Right ventricle myocardium superior (tissue), 1 donor: ENCODE measurements at regions not wholly inside any gene's neighbourhood (a gene's known extent, or its start where the extent isn't known, plus 50 kb on each side); places are given as distances from the start of the nearest gene placed in this dataset.

Experiments
- ATAC-seq: fragments of 200-7000 bp; cut with Tn5 transposase; one replicate; pipeline ENCODE4 v1.9.1; 2020; ENCODE audit warnings: mild to moderate bottlenecking; ENCODE audit not compliant: poor library complexity
- DNase-seq: peaks from one replicate; pipeline ENCODE4 v3.0.0-alpha.2; 2020
- intact Hi-C: fragments of 100-400 bp; cut with DNase I; formaldehyde crosslinking; loops from one replicate; pipeline ENCODE4 v1.11.2; 2022
- donor health status: DM: no; HTN: yes; CAD: no; lungs with severe emphysema.

DNA sequence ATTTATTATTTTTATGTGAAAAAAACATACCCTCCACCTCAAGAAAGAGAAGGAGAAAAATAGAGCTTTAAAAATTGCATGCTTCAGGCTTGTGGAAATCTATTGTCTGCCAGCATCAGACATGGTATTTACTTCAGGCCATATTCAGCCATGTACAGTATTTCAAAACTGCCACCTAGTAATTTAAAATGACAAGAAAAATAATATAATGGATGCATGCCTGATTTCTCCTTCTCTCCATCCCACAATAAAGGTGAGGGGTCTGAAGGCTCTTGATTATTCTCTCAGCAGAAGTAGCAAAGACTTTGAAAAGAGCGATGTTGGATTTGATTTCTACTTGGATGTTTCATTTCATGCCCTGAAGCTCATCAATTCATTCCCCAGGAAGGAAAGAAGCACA is 250.7 kb downstream of the TBC1D4 start:
- ATAC-seq (no peak), DNase-seq (no peak)
- intact Hi-C loops: no loop called here

DNA sequence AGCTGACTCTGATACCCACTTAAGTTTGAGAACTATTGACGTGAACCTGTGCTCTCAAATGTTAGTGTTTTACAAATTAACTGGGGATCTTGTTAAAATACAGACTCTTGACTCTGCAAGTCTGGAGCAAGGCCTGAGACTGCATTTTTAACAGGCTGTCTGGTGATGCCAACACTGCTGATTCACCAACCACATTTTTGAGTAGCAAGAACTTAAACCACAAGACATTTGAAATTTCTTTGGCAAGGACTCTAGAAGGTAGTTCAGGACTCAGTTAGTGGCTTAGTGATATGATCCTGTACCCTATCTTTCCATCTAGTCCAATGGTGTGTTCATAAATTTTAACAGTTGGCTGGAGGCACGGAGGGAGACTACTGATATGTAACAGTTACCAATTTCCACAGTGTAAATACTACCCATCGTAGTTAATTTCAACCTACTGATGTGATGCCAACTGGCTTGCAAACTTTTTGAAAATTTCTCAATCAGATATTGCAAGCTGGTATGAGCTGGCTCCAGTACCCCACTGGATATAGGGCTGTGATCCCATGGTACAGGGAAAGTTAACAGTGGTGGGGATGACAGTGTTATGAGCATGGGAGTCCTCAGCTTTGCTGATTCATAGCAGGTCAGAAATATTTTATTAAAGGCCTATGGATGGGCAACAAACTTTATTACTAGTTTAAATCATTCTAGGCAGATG is 255.1 kb downstream of the TBC1D4 start:
- no peak for DNase-seq
- intact Hi-C loops: no loop called here
- ATAC-seq: no peak

DNA sequence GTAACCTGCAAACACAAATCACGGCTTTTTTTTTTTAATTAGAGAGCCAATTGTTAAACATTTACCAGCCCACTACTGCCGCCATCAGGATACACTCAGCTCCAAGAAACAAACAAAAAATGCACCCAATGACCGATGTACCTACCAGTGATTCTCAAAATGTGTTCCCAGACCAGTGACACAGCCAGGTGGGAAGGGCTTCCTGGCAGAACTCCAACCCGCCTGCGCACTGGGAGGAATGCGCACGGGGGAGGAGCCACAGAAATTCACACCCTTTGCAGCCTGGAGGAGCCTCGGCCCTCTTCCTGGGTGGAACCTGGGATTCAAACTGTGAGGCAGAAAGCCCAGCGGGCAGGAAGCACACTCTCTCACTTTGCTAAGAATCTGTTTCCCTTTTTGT is 255.9 kb downstream of the TBC1D4 start:
- ATAC-seq: no peak
- intact Hi-C loops: no loop called here
- no peak for DNase-seq

DNA sequence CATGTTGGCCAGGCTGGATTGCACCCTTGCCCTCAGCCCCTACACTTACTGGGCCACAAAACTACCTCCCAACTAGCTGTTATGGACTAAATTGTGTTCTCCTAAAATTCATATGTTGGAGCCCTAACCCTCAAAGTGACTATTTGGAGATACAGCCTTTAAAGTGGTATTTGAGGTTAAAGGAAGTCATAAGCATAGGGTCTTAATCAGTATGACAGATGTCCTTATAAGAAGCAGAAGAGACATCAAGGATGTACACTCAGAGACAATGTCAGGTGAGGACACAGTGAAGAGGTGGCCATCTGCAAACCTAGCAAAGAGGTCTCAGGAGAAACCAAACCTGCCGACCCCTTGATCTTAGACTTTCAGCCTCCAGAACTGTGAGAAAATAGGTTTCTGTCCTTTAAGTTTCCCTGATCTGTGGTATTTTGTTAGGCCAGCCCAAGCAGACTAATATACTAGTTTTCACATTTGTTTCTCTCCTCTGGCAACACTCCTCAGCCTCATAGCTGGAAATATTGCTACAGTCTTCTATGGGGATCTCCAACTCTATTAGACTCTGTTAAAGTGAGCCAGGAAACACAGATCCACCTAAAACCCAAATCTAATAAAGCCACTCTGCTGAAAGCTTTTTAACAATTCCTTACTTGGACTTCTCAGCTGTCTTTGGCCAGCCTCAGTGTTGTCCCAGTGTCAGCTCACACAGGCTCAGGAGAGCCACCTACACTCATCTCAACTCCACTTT is 256.5 kb downstream of the TBC1D4 start:
- ATAC-seq (no peak), DNase-seq (no peak)
- intact Hi-C loops: no loop called here

DNA sequence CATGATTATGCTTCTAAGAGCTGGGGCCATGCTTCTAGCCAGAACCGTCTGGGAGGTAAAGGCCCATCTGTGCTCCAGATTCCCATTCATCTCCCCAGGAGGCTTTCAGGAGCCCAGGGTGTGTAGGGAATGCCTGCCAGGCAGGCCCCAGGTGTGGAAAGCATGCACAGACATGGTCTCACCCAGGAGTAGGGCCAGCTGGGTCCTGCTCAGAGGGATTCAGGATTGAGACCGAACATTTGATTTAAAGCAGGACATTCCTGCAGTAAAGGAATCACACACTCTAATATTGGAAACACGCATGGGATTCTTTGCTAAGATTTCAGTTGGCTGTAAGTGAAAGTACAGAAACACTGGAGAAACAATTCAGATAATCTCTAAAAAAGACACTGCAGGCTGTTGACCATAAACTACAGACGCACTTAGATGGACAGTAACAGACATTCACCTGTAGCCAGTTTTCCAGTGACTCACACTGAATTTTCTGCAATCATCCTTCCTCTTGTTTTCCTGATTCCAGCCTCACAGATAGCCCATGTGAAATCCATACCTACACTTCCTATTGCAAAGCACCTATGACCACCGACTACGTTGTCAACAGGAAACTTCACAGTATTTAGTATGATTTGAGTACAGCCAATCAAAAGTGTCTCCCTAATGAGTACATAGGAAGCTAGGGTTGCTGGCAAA is 257.8 kb downstream of the TBC1D4 start:
- no peak for ATAC-seq
- intact Hi-C loops: no loop called here
- DNase-seq: no peak

DNA sequence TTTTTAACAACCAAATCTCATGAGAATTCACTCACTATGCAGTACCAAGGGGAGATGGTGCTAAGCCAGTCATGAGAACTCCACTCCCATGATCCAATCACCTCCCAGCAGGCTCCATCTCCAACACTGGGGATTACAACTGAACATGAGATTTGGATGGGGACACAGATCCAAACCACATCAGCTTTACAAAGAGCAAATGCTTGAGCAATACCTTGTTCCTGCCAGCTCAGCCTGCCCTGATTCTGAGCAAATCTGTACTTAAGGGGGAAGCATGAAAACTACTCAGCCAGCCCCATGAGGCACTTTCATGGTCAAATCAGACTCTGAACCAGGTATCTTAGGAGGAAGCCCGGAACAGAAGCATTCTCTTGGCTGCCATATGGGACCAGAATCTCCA is 259.9 kb downstream of the TBC1D4 start:
- intact Hi-C loops: no loop called here
- no peak for ATAC-seq

DNA sequence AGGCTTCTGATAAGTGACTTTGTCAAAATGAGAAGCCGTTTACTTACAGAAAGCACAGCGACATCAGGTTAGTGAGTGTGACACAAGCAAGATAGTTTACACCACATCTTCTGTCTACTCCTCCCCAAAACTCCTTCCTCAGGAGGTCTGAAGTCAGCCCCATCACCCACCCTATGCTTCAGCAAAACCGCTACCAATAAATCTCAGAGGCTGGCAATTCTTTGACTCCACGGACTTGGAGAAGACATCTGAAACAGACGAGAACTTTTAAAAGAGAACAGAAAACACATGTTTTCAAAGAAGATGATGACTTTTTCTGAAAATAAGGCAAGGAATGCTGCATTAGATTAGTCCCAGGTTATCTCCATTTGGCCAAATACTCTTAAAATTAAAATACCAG is 261.1 kb downstream of the TBC1D4 start:
- no peak for DNase-seq
- no peak for ATAC-seq
- intact Hi-C loops: no loop called here

More for the DNA sequence above, 259.9 kb downstream of the TBC1D4 start:
- no peak for DNase-seq

DNA sequence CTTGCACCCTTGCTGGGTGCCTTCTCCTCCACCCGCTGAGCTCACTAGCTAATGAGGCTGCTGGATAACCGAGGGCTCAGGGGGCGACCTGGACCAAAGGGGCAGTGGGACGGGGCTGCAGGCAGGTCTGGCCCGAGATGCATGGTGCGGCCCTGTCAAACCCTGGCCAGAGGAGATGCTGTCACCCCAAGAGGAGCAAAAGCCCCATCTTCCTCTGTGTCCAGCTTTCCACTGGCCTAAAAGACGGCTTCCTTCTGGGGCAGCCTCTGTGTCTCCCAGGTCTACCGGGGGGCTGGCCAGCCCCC is 261.8 kb downstream of the TBC1D4 start:
- intact Hi-C loops: no loop called here
- no peak for DNase-seq
- ATAC-seq: no peak

DNA sequence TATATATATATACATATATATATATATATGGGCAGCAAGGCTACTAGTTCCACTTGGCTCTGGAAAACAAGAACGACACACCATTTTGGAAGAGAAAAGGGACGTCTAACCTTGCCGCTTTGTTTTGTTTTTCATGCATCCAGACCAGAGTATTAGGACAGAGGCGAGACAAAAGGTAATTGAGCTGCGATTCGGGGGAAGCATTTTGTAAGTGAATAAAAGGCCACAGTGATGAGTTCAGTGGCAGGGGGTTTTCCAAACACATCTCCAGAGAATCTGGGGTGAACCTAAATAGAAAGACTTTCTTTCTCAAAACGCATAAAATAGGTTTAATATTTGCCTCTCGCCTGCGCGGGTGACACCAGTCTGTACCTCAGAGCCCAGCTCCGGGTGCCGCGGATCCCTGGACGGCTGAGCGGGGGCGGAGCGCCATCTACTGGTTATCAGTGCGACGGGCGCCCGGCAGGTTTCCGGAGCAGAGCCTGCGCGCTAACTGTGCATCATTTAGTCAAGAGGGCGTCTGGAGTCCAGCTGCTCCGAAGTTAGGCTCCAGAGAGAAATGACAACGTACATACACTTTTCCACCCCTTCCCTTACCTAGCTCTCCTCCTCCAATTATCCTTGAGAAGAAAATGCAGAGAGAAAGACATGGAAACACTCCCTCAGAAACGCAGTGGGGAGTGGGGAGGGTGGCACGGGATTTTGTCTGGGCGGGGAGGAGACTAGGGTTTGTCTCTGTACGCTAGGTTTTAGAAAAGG is 262.3 kb downstream of the TBC1D4 start:
- ATAC-seq (peak; percentile 99), DNase-seq (peak; percentile 89)
- intact Hi-C loops: no loop called here

DNA sequence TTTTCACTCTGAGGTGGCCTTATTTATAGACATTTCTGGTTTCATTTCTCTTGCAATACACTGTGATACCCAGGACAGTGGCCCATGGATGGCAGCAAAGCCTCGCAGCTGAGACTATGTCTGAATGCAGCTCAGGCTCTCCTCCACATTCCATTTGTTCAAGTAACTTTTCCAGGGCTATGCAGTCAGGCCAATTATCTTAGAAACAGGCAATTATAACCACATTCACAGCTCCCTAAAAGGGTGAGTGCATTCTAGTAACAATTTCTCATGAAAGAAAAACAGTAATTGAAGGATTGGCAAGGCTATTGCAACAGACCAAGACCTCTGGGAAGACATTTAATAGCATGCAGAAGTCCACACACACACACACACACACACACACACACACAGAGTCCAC is 264.0 kb downstream of the TBC1D4 start:
- no peak for ATAC-seq
- intact Hi-C loops: no loop called here
- no peak for DNase-seq

DNA sequence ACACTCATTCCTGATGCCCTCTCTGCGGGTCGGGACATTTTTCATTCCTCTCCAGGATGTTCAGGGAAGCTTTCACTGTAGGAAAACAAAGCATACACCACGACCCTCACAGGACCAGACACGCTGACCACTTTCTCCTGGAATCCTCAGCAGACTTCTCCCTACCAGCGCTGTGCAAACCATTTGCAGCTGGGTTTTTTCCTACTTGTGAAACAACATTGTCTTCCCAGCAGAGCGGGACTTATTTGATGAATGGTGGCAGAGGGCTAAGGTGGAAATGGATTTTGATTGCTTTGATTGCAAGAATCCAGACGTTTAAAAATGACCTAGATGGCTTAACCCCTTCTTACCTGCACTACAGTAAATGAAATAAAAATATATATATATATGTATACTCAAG is 265.9 kb downstream of the TBC1D4 start:
- intact Hi-C loops: no loop called here
- DNase-seq: no peak
- no peak for ATAC-seq

DNA sequence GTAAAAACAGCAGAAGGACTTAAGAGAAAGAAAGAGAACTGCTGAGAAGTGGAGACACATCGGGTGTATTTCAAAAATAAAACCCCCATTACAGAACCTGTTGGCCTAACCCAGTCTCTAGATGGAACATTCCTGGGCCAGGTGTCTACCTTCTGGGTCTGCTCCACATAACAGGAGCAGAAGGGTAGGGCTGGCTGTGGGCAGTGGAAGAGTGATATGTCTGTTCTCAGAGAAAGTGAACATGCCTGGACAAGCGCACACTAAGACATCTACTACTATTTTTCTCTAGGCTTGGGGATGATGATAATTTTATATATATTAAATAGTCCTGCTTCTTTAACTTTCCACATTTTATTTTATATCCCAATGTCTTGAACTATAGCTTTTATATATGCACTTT is 267.1 kb downstream of the TBC1D4 start:
- intact Hi-C loops: no loop called here
- ATAC-seq: no peak
- DNase-seq: no peak

DNA sequence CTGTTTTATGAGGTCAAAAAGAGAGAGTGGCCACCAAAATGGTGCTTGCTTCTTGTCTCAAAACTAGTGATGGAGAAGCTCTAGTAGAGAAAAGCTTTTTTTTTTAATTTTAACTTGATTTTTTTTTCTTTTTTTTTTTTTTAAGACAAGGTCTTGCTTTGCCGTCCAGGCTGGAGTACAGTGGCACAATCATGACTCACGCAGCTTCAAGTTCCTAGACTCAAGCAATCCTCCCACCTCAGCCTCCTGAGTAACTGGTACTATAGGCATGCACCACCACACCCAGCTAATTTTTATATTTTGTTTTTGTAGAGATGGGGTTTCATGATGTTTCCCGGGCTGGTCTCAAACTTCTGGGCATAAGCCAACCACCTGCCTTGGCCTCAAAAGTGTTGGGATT is 279.0 kb downstream of the TBC1D4 start:
- ATAC-seq: no peak
- intact Hi-C loops: no loop called here

DNA sequence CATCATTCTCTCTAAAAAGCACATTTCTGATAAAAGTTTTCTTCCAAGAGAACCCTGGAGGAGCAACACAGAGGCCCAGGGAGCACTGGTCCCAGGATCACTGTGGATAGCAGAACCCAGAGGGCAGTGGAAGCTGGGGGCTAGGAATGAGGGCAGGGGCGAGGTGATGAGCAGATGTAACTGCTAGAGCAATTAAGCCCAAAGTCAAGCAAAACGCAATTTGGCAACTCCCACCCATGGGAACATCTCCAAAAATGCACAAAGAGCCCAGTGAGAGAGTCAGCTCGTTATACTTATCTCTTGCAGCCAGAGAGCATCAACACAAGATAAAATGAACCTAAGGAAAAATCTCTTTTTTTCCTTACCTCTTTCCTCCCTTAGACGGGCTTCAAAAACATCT is 284.2 kb downstream of the TBC1D4 start:
- ATAC-seq: no peak
- intact Hi-C loops: no loop called here
- no peak for DNase-seq

More for the DNA sequence above, 279.0 kb downstream of the TBC1D4 start:
- no peak for DNase-seq

DNA sequence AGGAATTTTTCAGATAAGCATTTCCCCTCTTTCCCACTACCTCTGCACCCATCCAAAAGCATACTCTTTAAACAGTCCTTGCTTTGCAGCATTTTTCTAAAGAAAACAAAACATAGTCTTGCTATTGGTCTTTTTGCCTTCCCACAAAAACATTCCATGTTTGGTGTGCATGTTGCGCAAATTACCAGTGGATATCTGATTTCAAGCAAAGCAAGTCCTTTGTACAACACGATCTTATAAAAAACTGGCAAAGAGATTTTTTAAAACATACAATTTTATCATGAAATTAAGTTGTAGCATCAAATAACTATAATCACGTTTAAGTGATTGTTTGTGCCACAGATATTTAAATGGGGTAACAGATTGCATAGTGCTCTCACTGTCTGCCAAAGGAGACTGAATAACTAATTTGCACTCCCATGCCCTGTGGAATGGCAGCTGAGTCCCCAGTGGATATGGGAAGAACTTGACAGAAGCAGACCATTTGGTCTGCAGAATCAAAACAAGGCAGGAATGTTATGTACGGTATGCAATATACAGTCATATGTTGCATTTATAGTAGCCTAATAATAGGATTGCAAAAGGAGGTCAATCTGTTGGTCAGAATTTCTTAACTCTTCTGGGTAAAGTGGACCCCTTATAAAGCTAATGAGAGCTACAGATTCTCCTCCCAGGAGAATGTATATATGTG is 285.7 kb downstream of the TBC1D4 start:
- DNase-seq (no peak), ATAC-seq (peak; percentile 28)
- intact Hi-C loops: no loop called here

DNA sequence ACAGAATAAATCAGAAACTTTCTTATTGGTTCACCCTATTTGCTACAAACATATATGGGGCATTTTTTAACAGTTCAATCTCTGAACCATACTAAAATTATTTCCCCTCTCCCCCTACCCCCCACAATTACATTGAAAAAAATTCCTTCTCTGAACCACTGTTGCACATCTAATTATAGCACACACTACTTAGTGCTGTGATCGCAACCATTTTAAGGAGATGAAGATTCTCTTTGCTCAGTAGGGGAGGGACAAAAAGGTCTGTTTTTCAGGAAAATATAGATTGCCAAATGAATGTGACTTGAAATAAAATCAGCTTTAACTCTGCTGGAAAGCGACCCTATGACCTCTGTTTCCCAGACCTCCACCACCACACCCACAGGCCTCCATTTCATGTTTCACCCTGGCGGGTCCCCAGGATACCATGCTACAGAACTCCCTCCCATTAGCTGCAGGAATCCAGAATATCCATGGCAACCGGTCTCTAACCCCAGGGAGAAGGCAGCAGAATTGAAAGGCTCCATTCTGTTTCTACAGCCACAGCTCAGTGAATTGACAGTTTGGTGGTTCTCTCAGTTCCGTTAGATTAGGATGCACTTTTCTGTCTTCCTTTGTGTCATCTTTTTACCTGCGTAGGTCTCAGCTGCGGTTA is 286.3 kb downstream of the TBC1D4 start:
- intact Hi-C loops: no loop called here
- DNase-seq (no peak), ATAC-seq (peak; percentile 73)

DNA sequence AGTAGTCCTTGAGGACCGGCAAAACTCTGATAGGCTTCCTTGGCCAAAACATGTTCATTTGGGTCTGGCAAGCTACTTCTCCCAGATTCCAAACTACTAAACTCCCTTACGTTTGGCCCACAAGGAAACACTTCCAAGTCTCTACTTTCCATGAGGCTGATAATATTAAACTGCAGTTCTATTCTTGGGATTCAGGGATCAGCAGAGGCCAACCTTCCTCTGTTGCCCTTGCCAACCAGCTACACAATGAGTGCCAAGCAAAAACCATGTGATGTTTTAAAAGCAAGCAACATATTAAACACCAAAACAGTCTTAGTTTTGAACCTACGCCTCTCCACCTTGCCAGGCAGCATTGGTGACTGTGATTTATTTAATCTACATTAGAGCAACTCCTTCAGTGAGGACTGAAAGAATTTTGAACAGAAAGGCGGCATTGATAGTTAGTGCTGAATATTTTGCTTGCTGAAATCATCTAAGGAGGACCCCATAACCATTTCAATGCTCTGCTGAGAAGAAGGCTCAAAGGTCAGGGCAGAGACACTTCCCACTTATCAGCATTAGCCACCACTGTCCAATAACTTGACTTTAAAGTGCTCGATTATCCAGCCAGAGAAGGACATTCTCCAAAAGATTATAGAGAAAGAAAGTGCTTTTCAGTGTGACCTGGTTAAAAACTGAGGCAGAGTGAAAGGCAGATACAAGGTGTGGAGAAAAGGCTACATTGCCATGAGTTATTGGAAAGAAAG is 287.1 kb downstream of the TBC1D4 start:
- DNase-seq (no peak), ATAC-seq (peak; percentile 93)
- intact Hi-C loops: no loop called here

DNA sequence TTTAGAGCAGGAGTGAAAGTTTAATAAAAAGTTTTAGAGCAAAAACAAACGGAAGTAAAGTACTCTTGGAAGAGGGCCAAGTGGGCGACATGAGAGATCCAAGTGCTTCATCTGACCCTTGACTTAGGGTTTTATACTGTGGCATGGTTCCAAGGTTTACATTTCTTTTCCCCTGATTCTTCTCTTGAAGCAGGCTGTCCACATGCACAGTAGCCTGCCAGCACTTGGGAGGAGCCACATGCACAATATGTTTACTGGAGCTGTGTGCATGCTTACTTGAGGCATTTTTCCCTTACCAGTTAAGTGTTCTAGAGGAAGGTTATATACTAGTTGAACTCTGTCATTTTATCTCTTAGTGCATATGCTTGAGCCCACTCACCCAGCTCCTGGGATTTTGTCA is 295.6 kb downstream of the TBC1D4 start:
- ATAC-seq (no peak), DNase-seq (no peak)
- intact Hi-C loops: no loop called here
